ENCODE measurements at regions not wholly inside any gene's neighbourhood (a gene's known extent, or its start where the extent isn't known, plus 50 kb on each side); places are given as distances from the start of the nearest gene placed in this dataset.

DNA sequence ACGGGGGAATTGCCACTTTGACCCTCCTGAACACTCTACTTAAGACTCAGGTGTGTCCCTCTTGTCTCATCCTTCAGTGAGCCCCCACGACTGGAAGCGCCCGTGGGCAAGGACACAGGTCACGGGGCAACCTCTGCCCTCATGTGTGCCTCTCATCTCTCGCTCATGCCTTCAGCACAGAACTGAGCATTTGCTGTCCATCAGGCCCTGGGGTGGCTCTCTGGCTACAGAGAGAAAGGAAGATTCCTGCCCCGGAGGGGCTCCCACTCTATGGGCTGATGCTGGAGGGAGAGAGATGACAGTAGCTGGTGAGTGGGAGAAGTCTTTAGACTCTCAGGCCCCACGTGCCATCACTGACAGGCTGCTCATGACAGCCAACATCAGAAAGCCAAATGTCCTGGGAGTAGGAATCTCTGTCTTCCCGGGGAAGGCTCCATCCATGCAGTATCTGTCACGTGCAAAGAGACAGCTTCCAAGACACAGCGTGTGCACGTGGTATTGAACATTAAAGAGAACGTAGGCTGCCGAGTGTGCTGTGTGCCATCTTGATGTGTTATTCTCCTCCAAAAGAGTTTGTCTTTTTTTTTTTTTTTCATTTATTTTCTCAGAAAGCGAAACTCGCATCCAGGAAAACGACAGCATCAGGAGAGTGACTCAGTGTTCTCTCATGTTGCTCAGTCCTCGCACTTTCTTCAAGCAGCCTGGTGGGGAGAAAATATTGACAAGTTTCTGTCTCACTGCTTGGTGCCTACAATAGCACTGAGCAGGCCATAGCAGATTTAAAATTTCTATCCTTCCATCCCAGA is 190.5 kb downstream of the GAS1 start:
- peaks cover 0 to 4% of the 10 kb centered on the region in 2 donors for H3K36me3 Mint-ChIP-seq

DNA sequence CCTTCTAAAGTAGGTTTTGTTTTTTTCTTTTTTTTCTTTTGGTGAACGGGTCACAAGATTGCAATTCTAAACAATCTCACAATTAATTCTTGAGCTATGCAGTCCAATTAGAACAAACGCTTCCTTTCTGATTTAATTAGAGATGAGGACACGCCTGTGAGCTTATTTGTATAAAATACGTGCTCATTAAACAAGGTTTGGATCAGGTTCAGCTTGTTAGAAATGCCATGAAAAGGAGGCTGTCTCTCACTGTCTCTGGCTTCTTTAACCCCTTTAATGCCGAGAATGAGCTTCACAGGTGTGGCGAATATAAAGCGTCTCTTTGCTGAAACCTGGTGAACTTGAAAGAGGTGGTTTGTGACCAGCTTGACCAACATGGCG is 191.8 kb downstream of the GAS1 start:
- Mint-ChIP-seq H3K36me3 (peaks cover 0 to 4% of the 10 kb centered on the region in 2 donors), H3K9me3 (peaks cover 3 to 10% of the 10 kb centered on the region in 2 donors), H3K27ac (no peak overlapping the region)
- DNase-seq (ENCODE audit: low spot score in 2 of 2): no peak
- ATAC-seq: no peak

More for the DNA sequence above, 190.5 kb downstream of the GAS1 start:
- no peak for DNase-seq (ENCODE audit: low spot score in 2 of 2)
- H3K27ac Mint-ChIP-seq: no peak overlapping the region
- peaks cover 3 to 14% of the 10 kb centered on the region in 2 donors for H3K9me3 Mint-ChIP-seq
- peak in 1 of 2 donors; percentile 79 for ATAC-seq

DNA sequence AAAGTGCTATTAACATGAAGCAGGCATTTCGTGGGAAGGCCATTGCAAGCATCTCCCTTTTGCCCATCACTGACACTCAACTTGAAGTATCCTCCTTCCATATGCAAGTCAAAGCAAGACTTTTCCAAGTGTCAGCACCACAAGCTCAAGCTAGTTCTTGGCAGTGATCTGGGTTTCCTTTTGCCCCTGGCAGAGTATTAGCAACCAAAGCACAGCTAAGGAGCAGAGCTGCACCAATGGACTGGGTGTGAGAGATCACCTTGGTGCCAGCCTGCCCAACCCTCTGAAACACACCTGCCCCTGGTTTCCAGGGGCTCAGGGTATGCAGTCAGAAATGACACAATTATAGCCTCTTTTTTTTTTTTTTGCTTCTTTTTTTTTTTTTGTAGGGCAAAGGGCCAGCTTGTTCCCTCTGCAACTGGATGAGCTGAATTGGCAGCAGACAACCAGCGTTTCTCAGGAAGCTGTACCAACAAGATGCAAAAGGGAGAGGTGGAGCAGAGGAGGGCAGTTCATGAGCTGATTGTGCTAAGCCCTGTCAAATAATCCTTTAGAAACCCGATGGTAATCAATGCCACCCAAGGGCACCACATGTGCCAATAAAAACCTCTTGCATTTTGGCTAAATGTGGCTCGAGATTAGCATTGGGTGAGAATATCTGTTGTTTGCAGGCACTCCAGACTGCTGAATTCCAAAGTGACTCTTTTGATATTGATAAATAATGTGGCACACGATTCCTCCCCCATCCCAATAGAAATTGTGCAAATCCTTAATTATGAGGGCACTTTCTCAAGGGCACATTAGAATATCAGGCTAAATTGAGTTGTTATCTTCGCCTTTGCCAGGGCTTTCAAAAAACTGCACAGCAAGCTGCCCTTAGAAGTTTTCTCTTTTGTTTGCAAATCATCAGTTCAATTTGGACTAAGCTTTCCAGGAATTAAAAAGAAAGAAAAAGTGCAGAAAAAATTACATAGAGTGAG is 192.4 kb downstream of the GAS1 start:
- Mint-ChIP-seq H3K9me3 (peaks cover under 1 to 7% of the 10 kb centered on the region in 2 donors), H3K36me3 (peaks cover 0 to 4% of the 10 kb centered on the region in 2 donors), H3K27ac (no peak overlapping the region)
- DNase-seq (ENCODE audit: low spot score in 2 of 2) (no peak), ATAC-seq (no peak)

GRCh38 chr9:86753836-86754235 is 193.5 kb downstream of the GAS1 start:
- Mint-ChIP-seq H3K9me3 (peaks cover 0 to under 1% of the 10 kb centered on the region in 2 donors), H3K27ac (no peak overlapping the region), H3K36me3 (peaks cover 0 to 4% of the 10 kb centered on the region in 2 donors)
- DNase-seq (ENCODE audit: low spot score in 2 of 2) (no peak), ATAC-seq (no peak)

- peaks cover 0 to 4% of the 10 kb centered on the region in 2 donors for H3K36me3 Mint-ChIP-seq
- ATAC-seq: no peak
- H3K9me3 Mint-ChIP-seq: no peaks in the 10 kb centered on the region
- no peak overlapping the region for H3K27ac Mint-ChIP-seq
- no peak for DNase-seq (ENCODE audit: low spot score in 2 of 2)
Measured at GRCh38 chr9:86752733-86753132, 194.6 kb downstream of the GAS1 start.

- H3K9me3 Mint-ChIP-seq: no peaks in the 10 kb centered on the region
- ATAC-seq: no peak
Measured at GRCh38 chr9:86751956-86752355, 195.3 kb downstream of the GAS1 start.

DNA sequence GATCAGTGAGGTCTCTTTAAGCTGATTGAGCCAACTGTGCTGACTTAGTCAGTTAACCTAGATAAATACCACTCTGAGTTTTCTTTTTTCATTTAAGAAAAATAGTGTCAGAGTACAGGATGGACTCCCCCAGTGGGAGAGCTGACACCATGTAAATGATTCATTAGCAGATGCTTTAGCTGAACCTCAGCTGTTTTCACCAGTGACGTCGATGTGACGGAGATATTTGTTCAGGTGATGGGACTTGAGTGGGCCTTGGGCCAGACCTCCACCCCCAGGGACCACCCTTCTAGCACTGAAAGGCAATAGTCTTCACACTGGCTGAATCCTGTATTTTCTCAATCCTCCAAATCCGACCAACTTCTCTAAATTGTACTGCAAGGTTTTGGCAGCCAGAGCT is 196.1 kb downstream of the GAS1 start:
- DNase-seq (ENCODE audit: low spot score in 2 of 2) (no peak), ATAC-seq (no peak)
- Mint-ChIP-seq H3K36me3 (peaks cover 0 to 3% of the 10 kb centered on the region in 2 donors), H3K27ac (no peak overlapping the region), H3K9me3 (no peaks in the 10 kb centered on the region)

More at GRCh38 chr9:86751956-86752355, 195.3 kb downstream of the GAS1 start:
- no peak overlapping the region for H3K27ac Mint-ChIP-seq
- DNase-seq (ENCODE audit: low spot score in 2 of 2): no peak
- peaks cover 0 to 4% of the 10 kb centered on the region in 2 donors for H3K36me3 Mint-ChIP-seq

- H3K9me3 Mint-ChIP-seq: no peaks in the 10 kb centered on the region
- ATAC-seq (no peak), DNase-seq (ENCODE audit: low spot score in 2 of 2) (no peak)
- H3K27ac Mint-ChIP-seq: no peak overlapping the region
- H3K36me3 Mint-ChIP-seq: no peaks in the 10 kb centered on the region
Measured at GRCh38 chr9:86749894-86750255, 197.4 kb downstream of the GAS1 start.

DNA sequence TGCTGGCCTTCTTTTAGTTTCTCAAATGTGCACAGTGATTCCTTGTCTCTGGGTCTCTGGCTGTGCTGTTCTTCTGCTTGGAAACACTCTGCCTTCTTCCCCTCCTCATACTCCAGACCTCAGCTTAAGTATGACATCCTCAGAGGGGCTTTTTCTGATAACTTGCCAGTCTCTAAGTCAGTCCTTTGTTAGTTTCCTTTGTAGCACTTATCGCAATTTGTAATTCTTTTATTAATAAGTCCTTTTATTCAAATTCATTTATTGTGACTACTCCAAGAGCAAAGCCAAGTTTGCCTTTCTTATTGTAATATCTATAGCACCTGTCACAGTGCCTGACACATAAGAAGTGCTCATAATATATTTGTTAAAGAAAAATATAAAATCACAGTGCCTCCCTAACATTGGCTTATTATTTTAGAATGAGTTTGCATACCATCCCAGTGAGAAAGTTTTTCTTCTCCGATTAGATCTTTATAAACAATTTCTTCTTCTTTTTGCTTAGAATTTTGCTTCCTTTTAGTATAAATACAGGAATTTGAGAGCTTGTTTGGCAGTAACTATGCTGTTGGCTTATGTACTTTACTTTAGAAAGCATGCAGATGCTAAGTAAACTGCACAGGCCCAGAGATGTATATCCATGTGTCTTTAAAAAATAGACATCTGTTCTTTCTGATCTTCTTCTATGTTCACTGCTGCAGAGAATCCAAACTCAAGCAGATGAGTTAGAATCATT is 198.0 kb downstream of the GAS1 start:
- H3K36me3 Mint-ChIP-seq: no peaks in the 10 kb centered on the region
- no peaks in the 10 kb centered on the region for H3K9me3 Mint-ChIP-seq
- DNase-seq (ENCODE audit: low spot score in 2 of 2) (no peak), ATAC-seq (no peak)
- no peak overlapping the region for H3K27ac Mint-ChIP-seq

DNA sequence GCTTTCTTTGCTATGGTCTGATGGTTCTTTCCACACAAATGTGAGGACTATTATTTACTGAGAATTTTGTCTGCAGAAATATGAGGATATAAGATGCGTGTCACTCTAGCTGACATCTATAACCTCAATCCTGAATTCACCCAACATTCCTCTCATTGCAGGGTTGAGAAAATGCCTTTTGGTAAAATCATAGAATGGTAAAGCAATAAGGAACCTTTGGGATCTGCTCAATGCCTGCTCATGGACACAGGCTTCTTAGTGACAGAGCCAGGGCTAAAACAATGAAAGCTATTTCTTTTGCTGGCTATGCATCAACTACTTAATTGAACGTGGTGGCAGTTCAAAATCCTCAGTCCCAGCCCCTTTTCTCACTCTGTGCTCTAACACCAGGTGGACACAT is 199.6 kb downstream of the GAS1 start:
- Mint-ChIP-seq H3K36me3 (no peaks in the 10 kb centered on the region), H3K9me3 (no peaks in the 10 kb centered on the region), H3K27ac (no peak overlapping the region)
- DNase-seq (ENCODE audit: low spot score in 2 of 2) (no peak), ATAC-seq (no peak)

GRCh38 chr9:86741311-86742208 is 205.7 kb downstream of the GAS1 start:
- Mint-ChIP-seq H3K36me3 (no peaks in the 10 kb centered on the region), H3K9me3 (peaks cover 0 to 8% of the 10 kb centered on the region in 2 donors), H3K27ac (no peak overlapping the region)
- no peak for DNase-seq (ENCODE audit: low spot score in 2 of 2)
- no peak for ATAC-seq

DNA sequence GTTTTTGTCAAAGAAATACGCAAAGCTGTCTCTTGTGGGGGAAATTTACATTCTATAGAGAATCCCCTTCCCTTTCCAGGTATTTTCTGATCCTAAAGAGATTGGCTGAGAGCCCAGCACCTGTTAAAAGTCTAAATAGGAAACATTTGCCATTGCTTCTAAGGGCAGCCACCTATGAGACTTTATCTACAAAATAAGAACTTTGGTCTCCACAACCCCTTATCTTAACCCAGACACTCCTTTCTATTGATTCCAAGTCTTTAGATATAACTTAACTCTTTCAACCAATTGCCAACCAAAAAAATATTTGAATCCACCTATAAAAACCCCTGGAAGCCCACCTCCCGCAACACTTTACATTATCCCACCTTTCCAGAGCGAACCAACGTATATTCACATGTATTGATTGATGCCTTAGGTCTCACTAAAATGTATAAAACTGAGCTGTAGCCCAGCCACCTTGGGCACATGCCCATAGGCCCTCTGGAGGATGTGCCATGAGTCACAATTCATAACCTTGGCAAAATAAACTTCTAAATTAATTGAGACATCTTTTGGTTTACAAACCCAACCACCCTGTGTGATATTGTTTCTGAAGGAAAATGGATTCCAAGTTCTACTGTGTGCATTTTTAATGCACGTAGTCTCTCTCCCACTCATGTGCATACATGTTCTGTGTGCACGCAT is 211.4 kb downstream of the GAS1 start:
- ATAC-seq (no peak), DNase-seq (ENCODE audit: low spot score in 2 of 2) (no peak)
- Mint-ChIP-seq H3K27ac (no peak overlapping the region), H3K9me3 (peaks cover 0 to 8% of the 10 kb centered on the region in 2 donors), H3K36me3 (no peaks in the 10 kb centered on the region)

DNA sequence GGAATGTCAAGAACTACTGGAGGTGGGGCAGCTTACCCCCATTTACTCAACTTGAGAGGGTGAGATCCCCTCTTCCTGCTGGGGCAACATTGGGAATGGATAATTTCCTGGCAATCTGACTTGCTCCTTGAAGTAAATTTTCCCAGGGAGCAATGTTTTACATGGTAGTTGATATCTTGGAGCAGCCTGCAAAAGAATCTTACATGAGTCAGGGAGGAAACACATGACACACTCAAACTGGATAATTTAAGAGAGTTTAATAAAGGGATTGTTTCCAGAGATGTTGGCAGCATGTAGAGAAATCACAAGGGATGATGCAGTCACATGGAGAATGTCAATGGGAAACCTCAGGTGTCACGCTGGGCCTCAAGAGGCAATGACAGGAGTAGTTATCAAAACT is 212.5 kb downstream of the GAS1 start:
- H3K36me3 Mint-ChIP-seq: no peaks in the 10 kb centered on the region
- peaks cover 0 to 8% of the 10 kb centered on the region in 2 donors for H3K9me3 Mint-ChIP-seq
- H3K27ac Mint-ChIP-seq: no peak overlapping the region
- DNase-seq (ENCODE audit: low spot score in 2 of 2) (no peak), ATAC-seq (no peak)

DNA sequence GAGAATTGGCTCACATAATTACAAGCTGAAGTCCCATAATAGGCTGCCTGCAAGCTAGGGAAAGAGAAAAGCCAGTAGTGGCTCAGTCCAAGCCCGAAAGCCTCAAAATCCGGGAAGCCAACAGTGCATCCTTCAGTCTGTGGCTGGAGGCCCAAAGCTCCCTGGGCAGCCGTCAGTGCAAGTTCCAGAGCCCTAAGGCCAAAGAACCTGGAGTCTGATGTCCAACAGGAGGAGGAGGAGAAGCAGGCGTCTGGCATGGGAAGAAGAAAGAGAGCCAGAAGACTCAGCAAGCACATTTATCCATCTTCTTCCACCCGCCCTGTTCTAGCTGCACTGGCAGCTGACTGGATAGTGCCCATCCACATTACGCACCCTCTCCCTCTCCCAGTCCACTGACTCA is 213.4 kb downstream of the GAS1 start:
- ATAC-seq (no peak), DNase-seq (ENCODE audit: low spot score in 2 of 2) (no peak)
- Mint-ChIP-seq H3K36me3 (no peaks in the 10 kb centered on the region), H3K27ac (no peak overlapping the region), H3K9me3 (peaks cover 0 to 7% of the 10 kb centered on the region in 2 donors)

DNA sequence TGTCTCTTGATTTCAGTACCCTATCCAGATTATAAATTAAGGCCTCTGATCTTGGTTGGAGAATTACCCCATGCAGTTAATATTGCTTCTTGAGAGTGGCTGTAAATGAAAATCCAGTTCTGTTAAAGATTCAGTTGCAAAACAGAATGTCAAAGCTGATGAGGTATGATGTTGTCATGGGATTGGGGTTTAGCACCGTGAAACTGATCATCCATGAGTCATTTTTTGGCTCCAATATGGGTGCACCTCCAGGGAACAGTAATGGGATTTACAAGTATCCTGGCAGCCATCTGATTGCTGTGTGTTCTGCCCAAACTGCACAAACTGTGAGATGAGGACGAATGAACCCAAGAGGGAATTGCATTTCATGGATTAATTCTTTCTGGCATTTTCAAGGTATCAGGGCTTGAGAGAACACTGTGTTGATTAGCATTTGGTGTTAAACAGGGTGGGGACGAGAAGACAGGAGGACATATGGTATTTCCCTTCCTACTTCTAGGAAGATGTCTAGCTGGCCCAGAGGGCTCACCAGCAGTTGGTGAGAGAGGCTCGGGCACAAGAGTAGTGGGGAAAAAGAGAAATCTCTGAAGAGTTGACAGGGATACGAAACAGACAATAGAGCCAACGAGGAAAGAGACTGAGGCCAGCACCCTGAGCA is 214.7 kb downstream of the GAS1 start:
- no peaks in the 10 kb centered on the region for H3K36me3 Mint-ChIP-seq
- no peaks in the 10 kb centered on the region for H3K9me3 Mint-ChIP-seq
- no peak for ATAC-seq
- no peak overlapping the region for H3K27ac Mint-ChIP-seq
- no peak for DNase-seq (ENCODE audit: low spot score in 2 of 2)
